GM18909 (cell line): ENCODE measurements at regions not wholly inside any gene's neighbourhood (a gene's known extent, or its start where the extent isn't known, plus 50 kb on each side); places are given as distances from the start of the nearest gene placed in this dataset.

Experiments used
- ATAC-seq: cut with Tn5 transposase; IDR thresholded peaks from one replicate; pipeline ENCODE4 v1.9.1; 2021; ENCODE audit warnings: mild to moderate bottlenecking; ENCODE audit not compliant: unreplicated experiment, poor library complexity

- no peak for ATAC-seq
Measured at GRCh38 chr6:29884261-29884660, 56.6 kb downstream of the HLA-G start.

DNA sequence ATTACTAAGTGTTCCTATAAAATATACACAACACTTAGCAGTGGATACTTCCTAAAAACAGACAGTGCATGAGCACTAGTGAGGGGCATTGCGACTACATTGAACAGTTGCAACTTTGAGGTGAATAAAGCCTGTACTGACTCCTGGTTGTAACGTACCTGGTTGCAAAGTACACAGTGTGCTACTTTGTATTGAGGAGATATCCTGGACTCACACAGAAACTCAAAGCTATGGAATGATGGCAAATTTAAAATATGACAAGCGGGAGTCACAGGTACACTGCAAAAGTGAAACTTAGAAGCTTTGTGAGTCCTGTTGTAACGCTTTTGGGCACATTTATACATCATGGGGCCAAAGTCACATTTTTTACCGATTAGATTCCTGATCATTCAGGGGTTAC is 55.6 kb upstream of the HLA-A start:
- ATAC-seq = no peak

DNA sequence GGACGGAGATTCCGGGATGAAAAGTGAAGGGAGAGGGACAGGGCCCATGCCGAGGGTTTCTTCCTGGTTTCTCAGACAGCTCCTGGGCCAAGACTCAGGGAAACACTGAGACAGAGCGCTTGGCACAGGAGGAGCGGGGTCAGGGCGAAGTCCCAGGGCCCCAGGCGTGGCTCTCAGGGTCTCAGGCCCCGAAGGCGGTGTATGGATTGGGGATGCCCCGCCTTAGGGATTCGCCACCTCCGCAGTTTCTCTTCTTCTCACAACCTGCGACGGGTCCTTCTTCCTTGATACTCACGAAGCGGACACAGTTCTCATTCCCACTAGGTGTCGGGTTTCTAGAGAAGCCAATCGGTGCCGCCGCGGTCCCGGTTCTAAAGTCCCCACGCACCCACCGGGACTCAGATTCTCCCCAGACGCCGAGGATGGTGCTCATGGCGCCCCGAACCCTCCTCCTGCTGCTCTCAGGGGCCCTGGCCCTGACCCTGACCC is 55.0 kb upstream of the HLA-A start:
- peak; percentile 46 for ATAC-seq

DNA sequence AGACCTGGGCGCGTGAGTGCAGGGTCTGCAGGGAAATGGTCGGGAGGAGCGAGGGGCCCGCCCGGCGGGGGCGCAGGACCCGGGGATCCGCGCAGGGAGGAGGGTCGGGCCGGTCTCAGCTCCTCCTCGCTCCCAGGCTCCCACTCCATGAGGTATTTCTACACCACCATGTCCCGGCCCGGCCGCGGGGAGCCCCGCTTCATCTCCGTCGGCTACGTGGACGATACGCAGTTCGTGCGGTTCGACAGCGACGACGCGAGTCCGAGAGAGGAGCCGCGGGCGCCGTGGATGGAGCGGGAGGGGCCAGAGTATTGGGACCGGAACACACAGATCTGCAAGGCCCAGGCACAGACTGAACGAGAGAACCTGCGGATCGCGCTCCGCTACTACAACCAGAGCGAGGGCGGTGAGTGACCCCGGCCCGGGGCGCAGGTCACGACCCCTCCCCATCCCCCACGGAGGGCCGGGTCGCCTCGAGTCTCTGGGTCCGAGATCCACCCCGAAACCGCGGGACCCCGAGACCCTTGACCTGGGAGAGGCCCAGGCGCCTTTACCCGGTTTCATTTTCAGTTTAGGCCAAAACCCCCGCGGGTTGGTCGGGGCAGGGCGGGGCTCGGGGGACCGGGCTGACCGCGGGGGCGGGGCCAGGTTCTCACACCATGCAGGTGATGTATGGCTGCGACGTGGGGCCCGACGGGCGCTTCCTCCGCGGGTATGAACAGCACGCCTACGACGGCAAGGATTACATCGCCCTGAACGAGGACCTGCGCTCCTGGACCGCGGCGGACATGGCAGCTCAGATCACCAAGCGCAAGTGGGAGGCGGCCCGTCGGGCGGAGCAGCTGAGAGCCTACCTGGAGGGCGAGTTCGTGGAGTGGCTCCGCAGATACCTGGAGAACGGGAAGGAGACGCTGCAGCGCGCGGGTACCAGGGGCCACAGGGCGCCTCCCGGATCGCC is 54.2 kb upstream of the HLA-A start:
- ATAC-seq = peak; percentile 64
